Transverse colon (tissue), 4 donors: ENCODE measurements at regions not wholly inside any gene's neighbourhood (a gene's known extent, or its start where the extent isn't known, plus 50 kb on each side); places are given as distances from the start of the nearest gene placed in this dataset.

Experiments used
- EP300 ChIP-seq: sonication (generic); formaldehyde crosslinking; IDR thresholded peaks from one replicate; pipeline ENCODE4 v1.6.1; 2017; ENCODE audit warnings: antibody characterized with exemption, low read depth
- POLR2A ChIP-seq: fragments of 450-650 bp; IDR thresholded peaks from one replicate; pipeline ENCODE4 v1.6.1; 2016; ENCODE audit warnings: antibody characterized with exemption, mild to moderate bottlenecking, moderate library complexity
- POLR2AphosphoS5 ChIP-seq, 3 donors: sonication (generic); formaldehyde crosslinking; IDR thresholded peaks; one replicate each; pipeline ENCODE4 v1.6.1; 2016; ENCODE audit warnings: antibody characterized with exemption in 3 of 3
- TF ChIP-seq, protein P1 (sequence below), 5 experiments: fragments of 200-600 bp in 3 of 5; fragments of 450-650 bp in 2 of 5; sonication (generic) in 3 of 5; IDR thresholded peaks; 1 replicate in 2 of 5; 2 replicates in 3 of 5; pipeline ENCODE4 v1.5.1; 2016 to 2017; ENCODE audit warnings: antibody characterized with exemption in 5 of 5, inconsistent platforms in 3 of 5, mild to moderate bottlenecking in 2 of 5, moderate library complexity in 1 of 5

DNA sequence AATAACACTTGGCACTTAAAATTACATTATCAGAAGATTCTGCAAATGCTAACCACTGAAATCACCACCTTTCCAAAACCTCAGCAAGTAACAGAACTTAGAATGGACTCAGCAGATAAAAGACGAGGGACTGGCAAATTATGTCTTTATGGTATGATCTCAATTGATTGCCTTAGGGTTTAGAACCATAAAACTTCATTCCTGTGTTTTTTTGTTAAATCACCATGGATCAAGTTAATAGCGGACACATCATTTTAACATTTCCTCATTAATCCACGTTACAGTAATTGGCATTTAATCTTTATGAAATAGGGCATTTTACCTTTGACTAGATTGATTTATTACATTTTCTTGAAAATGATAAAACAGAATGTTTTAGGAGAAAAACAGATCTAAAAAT is 2070.3 kb downstream of the PCDH9 start:
- TF ChIP-seq, protein P1, sequence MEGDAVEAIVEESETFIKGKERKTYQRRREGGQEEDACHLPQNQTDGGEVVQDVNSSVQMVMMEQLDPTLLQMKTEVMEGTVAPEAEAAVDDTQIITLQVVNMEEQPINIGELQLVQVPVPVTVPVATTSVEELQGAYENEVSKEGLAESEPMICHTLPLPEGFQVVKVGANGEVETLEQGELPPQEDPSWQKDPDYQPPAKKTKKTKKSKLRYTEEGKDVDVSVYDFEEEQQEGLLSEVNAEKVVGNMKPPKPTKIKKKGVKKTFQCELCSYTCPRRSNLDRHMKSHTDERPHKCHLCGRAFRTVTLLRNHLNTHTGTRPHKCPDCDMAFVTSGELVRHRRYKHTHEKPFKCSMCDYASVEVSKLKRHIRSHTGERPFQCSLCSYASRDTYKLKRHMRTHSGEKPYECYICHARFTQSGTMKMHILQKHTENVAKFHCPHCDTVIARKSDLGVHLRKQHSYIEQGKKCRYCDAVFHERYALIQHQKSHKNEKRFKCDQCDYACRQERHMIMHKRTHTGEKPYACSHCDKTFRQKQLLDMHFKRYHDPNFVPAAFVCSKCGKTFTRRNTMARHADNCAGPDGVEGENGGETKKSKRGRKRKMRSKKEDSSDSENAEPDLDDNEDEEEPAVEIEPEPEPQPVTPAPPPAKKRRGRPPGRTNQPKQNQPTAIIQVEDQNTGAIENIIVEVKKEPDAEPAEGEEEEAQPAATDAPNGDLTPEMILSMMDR (IDR thresholded peaks at IDR 0.05) = no peak
- TF ChIP-seq POLR2AphosphoS5 (IDR thresholded peaks at IDR 0.05) (no peak), POLR2A (no peak), EP300 (no peak)
